Spleen (tissue), 7 donors: ENCODE measurements at regions not wholly inside any gene's neighbourhood (a gene's known extent, or its start where the extent isn't known, plus 50 kb on each side); places are given as distances from the start of the nearest gene placed in this dataset.
A peak's percentile ranks its signal among the peaks of the same experiment; 100 is the strongest.

Experiments used
- CTCF ChIP-seq, 11 experiments: fragments of 200-600 bp in 7 of 11; fragments of 450-650 bp in 4 of 11; sonication (generic) in 4 of 11; IDR thresholded peaks in 8 of 11; conservative IDR thresholded peaks in 3 of 11; 1 replicate in 7 of 11; 2 replicates in 4 of 11; pipeline versions ENCODE4 v1.4.0 to v1.8.0; 2016 to 2021; ENCODE audit warnings: antibody characterized with exemption in 11 of 11, inconsistent platforms in 4 of 11, mild to moderate bottlenecking in 1 of 11
- POLR2AphosphoS5 ChIP-seq, 3 donors: sonication (generic); formaldehyde crosslinking; IDR thresholded peaks; one replicate each; pipeline ENCODE4 v1.5.1; 2017; ENCODE audit warnings: antibody characterized with exemption in 3 of 3
- donor health status: DM: no; HTN: no; CAD: no; lungs with moderate emphysema.
- donor health status: DM: no; HTN: no; CAD: no.
- donor health status: DM: no; HTN: no; CAD: no.

DNA sequence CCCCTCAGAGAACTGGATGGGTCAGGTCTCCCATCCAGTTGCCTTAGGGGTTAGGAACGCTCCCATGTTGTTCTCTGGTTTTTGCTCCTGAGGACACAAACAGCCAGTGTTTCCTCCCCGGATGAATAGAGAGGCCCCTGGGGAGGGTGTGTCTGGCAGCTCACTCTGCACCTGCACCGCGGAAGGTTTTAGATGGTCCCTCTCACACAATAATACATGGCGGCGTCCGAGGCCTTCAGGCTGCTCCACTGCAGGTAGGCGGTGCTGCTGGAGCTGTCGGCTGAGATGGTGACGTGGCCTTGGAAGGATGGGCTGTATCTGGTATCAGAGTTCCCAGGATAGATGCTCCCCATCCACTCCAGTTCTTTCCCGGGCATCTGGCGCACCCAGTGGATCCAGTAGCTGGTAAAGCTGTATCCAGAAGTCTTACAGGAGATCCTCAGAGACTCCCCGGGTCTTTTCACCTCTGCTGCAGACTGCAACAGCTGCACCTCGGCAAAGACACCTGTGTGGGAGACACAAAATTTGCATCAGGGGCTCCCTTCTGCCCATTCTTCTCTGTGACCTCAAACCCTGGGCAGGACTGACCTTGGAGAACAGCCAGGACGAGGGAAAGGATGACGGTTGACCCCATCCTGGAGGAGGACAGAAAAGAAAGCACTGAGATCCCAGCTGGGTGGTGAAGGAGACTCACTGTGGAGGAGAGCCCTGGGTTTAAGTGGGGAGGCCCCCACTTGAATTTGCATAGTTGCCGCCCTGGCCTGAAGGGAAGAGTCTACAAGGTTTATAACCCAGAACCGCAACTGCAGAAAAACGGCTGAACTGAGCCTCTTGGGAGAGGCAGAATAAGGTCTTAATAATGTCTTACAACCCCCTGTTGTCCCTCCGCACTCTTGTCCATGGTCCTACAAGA is 1324.8 kb downstream of the TMEM121 start:
- TF ChIP-seq CTCF (IDR thresholded peaks at IDR 0.05 in 8 of 11, conservative IDR thresholded peaks at IDR 0.05 in 3 of 11) = no peak
- TF ChIP-seq POLR2AphosphoS5 (IDR thresholded peaks at IDR 0.05) = peak in 2 of 3 donors; percentile 21 to 70
